GM04503 (cell line): ENCODE measurements at regions not wholly inside any gene's neighbourhood (a gene's known extent, or its start where the extent isn't known, plus 50 kb on each side); places are given as distances from the start of the nearest gene placed in this dataset.

Source experiments
- DNase-seq: peaks from one replicate; pipeline ENCODE4 v3.0.0-alpha.2; 2012; ENCODE audit warnings: low read depth

DNA sequence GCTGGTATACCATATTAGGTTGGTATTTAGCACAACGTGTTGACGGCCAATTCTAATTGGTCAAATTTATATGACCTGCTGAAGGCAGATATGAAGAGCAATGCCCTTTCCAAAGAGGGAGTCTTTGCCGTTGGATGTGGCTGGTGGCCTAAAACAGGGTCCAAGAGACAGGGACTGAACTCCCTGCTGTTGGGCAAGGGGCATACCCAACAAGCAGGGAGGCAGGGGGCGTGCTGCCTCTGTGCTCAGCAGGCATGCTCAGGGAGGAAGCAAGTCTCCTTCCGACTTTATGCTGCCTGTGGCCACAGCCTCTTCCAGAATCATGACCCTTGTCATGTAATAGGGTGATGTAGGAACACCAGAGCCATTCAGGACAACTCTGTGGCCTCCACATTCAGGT lies 167.7 kb upstream of the NPVF start:
- DNase-seq: no peak

DNA sequence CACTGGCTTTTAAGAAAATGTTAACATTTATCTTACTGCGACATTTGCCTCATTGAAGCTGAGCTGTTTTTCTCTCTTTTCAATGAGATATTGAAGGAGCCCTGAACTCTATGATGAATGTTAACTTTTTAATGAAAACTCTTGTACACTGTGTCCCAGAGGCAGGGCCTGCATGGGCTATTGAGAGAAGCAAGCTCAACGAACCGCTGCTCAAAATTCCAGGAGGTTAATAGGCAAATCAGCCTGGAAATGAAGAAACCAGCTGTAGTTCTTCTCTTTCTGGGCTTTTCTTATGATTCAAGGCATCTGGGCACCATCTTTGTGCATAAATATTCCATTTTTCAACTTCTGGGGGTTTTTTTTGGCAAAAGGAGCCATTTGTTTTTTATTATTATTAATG lies 168.4 kb upstream of the NPVF start:
- no peak for DNase-seq

DNA sequence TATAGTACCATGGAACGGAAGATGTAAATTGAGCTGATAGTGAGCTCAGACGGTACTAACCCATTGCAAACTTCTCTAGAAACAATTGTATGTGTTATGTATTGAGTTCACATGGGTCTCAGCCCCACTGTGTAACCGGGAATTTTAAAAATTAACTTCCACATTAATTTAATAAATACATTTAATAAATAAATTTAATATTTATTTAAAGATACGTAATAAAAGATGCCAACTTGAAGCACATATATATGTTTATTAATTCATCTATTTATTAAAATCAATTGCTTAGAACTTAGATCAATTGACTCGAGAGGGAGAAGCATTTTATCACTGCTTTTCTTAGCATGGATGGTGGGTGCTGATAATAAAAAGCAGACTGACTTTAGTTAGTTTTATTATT lies 170.1 kb upstream of the NPVF start:
- no peak for DNase-seq

DNA sequence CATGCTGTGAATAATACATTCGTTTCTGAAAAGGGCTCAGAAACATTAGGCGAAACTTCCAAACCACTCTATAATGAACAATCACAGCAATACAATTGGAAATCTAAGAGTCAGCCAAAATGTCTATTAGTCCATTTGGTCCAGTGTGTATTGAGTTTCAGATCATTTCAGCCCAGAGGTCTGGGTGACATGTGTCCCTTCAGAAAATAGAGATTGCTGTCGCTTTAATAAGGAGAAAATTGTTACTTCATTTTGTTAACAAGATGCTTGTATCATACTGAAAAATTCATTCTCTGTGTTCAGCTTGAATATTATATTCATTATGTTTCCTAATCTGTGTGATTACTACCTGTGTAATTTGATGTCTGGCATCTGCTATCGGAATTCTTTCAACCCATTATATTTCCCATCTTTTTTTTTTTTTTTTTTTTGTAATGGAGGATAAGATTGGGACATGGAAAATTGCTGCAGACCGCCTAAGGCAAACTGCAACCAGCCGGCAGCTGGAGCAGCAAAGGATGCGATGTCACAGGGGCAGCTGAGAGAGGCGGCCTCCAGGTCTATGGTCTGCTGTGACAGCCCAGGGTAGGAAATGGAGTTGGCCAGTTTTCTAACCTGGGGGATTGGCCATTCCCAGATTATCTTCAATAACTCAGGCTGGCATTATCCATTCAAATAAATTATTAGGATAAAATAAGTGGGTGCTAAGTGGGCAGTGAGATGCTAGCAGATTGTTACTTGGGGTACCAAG lies 170.9 kb upstream of the NPVF start:
- DNase-seq: no peak

DNA sequence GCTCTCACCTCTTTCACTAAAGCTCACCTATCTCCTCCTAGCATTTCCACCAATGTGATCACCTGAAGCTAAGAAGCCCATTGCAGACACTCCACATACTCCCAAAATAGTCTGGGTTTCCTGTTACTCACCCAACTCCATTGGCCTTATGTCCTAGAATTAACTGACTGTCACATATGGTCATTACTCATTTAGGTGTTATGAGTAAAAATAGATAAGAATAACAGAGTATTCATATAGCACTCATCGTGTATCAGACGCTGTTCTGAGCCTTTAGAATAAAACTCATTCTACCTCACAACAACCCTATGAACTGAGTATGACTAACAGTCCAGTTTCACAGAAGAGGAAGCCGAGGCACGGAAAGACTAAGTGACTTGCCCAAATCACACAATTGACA lies 174.2 kb upstream of the NPVF start:
- DNase-seq: no peak

DNA sequence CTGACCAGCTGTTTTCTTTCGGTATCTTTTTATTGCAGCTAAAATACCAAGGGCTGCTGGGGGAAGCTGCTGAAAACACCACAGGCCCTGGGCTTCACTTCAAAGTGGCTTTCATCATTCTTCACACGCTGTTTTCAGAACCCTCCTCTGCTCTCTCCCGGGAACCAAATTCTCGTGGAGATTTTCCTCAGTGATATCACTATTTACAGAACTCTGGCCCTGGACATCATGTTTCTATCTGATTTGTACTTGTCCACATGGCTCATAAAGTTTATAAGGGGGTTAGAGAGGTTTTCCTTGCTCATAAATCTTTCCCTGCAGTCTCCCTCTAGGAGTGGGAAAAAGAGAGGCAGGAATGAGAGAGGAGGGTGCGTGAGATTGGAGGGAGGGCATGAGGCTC lies 177.4 kb upstream of the NPVF start:
- no peak for DNase-seq

DNA sequence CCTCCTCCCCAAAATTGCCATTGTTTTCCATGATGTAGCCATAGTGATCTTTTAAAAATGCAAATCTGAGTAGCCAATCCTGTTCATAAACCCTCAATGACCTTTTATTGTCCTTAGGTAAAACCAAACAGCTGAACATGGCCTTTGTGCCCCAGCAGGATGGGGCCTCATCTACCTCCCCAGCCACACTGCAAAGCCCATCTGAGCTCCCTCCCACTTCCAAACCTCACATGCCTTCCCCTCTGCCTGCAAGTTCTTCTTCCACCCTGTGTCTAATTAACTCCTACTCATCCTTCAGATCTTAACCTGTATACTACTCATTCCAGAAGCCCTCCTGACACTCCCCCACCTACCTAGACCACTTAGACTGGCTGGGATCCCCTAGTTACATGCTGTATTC lies 178.8 kb upstream of the NPVF start:
- no peak for DNase-seq

DNA sequence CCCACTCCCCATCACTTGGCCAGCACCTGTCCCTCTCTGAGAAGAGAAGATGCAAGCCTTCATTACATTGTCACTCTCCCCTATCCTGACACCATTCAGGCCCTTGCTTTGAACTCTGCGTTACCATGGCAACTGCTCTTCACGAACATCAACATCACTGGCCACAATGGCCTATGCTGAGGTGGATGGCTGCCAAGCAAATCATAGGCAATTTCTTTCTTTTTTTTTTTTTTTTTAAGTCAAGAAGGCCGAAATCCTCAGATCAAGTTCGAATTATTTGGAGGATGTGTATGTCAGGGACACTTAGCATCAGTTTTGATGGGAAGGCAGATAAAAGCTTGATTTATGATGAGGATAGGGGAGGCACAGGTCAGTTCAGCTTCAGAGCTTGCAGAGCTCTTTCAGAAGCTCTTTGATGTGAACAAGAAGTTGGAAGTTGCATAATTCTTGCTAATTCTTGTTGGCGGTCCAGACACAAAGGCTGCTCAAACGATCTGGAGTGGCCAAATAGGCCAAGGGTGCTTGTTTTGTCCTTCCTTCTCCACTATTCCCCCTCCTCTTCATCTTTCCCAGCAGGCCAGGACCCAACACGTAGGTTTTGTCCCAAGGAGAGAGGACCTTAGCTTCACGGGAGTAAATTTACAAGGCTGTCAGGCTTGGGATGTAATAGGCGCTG lies 179.9 kb upstream of the NPVF start:
- DNase-seq: no peak

DNA sequence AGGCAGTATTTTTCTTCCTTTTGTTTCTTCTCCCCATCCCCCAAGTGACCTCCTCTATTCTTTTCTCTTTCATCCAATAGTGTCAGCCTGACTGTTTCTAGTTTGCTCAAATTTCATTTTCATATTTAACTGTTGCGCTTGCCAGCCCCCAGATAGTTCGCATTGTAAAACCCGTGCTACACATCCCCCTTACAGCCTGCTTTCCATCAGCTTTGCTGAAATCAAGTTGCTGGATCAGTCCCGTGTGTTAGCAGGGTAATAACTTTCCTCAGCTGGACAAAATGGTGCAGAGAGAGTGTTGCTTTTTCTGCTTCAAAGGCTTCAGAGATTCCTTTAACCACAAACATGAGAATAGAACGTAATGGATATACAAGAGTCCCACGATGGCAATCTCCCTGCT lies 180.6 kb upstream of the NPVF start:
- DNase-seq: no peak

DNA sequence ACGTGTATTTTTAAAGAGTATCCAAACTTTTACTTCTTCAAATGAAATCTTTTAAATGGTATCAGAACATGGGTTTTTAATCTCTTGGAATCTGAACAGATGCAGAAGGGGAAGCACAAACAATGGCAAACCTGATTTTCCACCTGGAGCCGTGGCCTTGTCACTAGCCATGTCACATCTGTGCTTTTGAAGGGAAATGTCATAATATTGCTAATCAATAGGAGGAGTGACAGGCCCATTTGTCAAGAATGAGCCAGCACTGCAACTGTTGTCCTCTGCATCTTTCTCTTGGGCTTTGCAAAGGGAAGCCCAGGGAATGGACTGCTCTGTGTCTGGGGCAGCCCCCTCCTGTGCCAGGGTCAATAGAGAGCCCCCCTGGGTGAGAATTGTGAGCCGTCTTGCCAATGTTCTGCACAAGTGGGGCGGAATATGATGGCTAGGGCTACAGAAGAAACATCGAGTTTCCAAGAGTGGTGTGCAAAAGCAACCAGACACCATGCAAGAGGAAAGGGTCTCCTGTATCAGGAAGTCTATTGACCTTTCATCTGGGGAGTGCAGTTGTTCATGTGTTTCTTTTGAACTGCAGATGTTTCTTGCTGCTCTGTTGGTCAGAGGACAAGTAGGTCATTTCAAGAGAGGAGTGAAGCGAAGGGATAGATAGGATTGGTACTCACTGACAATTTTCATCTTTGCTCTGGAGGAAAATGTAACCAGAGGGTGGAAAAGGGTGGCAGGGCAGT lies 181.8 kb upstream of the NPVF start:
- no peak for DNase-seq

DNA sequence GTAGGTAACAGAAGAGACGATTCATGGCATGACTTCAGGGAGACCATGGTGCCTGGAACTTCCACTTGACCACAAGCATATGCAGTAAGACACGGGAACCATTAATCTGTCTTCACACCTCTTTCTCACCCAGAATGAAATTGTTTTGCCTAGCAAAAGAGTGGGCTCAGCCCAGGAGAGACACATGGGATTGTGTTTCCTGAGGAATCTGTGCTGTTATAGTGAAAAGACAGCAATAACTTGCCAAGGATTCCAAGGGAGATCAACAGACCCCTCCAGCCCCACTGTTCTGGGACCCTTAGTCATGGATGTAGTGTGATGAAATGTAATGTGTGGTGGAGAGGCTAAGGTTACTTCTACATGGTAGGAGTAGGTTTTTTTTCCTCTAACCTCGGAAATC lies 192.5 kb upstream of the NPVF start:
- no peak for DNase-seq

DNA sequence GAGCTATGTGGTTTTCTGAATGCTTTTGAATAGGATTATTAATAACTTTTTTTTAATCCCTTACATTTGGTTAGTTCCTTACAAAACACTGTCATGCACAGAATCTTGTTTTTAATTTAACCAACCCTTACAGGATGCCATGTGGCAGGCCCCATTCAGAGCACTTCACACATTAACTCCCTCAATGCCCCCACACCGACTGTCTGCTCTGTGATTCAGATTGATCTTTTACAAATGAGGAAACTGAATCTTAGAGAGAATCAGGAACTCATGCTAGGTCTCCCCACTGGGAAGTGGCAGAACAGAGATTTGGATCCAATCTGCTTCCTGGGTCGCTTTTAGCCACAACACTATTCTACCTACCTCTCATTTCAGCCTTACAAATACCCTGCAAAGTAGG lies 195.8 kb upstream of the NPVF start:
- DNase-seq: no peak

DNA sequence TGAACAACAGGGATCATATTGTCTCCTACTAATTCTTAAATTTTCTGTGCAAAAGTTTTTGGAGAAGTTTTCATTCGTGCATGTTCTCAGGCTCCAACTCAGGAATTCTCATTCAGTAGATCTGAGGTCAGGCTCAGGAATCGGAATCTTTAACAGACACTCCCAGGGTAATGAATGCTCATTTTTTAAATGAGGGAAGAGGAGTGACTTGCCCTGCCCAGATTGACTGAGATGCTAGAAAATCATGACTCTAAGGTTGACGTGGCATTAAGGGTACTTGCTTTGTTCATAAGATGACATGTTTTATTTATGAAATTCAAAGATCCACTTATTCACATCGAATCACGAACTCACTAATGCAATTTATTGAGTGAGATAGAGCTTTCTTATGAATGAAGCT lies 196.6 kb upstream of the NPVF start:
- no peak for DNase-seq

DNA sequence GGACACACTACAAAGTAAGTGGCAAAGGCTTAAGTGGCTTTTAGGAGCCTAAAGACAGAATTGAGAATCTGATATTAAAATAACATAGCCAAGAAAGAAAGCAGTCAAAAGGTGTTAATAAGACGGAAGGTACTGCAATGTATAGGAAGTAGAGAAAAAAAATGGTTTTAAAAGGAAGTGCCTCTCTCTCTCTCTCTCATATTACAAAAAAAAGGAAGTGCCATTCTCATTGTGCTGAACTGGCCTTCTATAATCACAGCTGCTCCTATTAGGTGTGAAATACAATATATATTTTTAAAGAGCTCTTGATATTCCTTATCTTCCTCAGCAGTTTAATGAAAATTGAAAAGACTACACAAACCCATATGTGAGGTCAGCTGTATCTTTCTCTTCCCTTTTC lies 199.4 kb upstream of the NPVF start:
- no peak for DNase-seq

DNA sequence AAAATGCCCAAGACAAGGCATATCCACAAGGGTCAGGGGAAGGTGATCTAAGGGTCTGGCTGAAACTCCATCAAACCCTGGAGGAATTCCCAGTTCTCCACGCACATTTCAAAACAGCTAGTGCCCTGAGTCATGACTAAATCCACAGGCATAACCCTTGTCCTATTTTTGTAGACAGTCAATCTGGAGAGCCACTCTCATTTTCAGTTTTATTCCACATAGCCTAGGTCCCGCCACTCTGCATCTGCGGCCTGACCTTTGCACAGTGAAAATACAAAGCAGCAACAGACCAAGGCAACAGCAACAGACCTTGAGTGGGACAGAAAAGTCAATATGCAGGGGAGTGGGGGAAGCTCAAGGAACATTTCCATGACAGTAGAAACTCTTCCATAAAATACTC lies 201.4 kb upstream of the NPVF start:
- DNase-seq: no peak

DNA sequence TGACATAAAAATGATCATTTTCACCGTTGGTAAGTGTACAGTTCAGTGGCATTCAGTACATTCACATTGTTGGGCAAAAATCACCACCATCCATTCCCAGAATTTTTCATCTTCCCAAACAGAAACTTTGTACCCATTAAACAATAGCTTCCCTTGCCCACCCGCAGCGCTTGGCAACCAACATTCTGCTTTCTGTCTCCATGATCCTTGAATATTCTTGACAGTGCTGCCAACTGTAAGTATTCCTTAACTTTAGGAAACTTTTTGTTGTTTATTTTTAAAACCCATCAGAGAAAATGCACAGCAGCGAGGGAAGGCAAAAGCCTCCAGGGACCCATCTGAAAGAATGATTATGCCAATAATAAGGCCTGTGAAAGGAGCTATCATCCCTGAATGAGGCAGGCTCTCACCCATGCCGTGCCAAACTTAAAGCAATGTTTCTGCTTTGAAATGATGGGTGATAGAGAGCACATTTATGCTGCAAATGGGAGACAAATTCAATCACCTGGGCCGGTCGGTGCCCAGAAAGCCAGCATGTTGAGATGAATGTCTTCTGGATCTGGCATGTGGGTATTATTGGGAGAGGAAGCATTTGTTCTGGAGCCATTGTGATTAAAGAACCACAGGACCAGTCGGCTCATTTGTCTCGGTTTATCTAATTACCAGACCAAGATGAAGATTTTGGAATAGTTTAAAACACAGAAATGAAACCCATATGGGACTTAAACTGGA lies 202.1 kb upstream of the NPVF start:
- DNase-seq: no peak

DNA sequence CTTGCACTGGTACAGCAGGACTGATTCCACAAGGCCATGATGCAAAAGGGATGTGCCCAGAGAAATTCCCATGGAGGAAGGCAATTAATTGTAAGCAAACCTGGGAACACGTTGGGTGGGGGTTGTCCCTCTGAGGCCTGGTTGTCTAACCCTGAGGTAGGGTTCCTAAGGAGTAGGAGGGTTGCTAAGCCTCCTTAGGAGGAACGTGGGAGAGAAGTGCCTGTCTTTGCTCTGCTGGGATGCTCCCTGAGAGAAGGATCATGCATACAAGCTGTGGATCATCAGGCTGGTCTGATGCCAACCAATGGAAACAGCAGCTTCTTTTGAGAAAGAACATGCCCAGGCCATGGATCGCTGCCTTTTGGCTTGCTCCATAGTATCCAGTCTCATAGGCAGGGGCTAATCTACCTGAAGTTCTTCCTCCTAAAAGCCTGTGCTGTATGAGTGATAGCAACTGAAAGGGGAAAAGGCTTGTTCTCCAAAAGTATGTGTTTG lies 203.7 kb upstream of the NPVF start:
- DNase-seq: no peak

DNA sequence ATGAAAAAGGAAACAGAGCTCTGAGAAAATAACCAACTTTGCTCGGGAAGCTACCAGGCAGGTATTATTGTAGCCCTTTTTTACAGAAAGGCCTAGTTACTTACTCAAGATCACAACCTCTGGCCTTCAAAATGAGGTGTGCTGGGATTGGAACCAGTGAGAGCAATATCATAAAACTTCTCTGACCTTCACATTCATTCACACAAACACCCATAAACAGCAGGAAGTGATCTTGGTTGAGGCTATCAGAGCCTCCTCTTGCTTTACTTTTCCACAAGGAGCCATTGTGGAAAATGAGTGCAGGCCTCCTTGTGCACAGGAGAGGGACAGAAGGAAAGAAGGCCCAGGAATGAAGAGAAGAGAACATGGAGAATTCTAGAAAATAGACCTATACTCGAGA lies 204.5 kb upstream of the NPVF start:
- no peak for DNase-seq

DNA sequence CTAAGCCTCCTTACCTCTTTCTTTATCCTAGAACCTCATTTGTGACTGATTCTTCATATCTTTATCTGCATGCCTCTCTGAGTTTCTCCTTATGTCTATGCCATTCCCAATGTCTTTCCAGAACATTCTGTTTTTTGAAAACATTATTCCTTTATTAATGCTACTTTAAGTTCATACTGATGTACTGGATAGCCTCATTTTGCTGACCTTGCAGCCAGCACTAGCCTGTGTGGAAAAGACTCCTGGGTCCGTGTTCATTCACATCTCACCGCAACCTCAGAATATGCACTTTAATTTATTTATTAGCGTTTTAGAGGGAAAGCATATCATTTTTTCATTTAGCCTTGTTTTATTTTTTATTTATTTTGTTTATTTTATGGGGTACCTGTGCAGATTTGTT lies 208.1 kb upstream of the NPVF start:
- DNase-seq: no peak

DNA sequence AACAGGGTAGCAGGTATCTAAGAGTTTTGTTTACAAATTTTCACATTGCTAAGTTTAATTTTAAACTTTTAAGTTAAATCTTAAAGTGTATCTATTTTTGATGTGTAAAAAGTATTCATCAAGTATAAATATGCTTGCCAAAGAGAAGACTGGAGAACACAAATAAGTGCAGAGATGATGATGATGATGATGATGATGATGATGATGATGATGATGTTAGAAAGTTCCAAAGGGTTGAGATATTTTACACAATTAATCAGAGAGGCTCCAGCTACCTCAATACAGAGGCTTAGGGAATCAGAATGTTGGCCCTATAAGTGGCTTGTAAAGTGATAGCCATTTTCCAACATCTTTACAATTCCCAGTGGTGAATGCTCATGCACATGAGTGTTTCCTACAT lies 209.0 kb upstream of the NPVF start:
- DNase-seq: no peak

DNA sequence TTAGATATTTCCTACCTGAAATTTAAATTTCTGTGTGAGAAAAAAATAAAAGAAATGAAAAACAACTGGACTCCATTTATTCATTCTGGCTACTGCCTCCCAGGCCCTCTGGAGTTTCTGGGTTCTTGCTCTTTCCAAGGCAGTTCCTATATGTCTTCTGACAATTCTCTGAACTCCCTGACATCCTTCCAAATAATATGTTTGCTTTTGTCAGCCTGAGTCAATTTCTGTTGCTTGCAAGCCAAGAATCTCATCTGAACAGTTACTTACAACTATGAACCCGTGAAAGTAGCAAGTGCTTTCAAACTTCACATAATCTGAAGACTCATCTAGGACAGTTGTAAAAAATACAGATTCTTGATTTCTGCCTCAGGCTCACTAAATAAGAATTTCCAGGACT lies 216.7 kb upstream of the NPVF start:
- no peak for DNase-seq

DNA sequence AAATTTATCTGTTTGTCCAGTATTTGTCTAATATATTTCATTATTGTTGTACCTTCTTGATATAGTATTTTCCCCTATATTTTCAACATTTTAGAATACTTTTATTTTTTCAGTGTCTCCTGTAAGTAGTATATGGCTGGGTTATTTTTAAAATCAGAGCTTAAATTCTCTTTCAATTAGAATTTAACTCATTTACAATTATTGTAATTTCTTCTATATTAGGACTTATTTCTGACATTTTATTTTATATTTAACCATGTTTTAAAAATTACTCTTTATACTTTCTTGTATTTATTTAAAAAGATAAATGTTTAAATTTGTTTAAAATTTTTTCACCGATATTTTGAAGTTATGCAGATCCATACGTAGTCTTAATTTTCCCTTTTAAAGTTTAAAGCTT lies 220.0 kb upstream of the NPVF start:
- no peak for DNase-seq

DNA sequence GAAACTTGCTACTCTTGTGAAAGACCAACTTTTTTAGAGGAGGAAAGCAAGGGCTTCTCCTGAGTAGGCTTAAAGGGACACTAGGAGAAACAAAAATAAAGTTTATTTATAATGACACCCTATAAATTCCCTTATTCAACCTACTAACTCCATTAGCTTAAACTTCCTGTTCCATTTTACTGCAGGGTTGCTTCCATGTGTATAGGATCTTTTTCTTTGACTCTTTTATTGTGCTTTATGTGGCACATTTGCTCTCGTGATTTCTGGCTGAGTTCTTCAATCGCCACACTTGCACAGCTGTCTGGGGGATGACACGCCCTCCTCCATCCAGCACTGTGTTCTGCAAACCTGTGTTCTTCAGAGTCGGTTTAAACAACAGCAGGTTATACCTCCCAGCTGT lies 225.7 kb upstream of the NPVF start:
- no peak for DNase-seq
